ENCODE measurements at regions not wholly inside any gene's neighbourhood (a gene's known extent, or its start where the extent isn't known, plus 50 kb on each side); places are given as distances from the start of the nearest gene placed in this dataset.

- TF ChIP-seq, protein P1, sequence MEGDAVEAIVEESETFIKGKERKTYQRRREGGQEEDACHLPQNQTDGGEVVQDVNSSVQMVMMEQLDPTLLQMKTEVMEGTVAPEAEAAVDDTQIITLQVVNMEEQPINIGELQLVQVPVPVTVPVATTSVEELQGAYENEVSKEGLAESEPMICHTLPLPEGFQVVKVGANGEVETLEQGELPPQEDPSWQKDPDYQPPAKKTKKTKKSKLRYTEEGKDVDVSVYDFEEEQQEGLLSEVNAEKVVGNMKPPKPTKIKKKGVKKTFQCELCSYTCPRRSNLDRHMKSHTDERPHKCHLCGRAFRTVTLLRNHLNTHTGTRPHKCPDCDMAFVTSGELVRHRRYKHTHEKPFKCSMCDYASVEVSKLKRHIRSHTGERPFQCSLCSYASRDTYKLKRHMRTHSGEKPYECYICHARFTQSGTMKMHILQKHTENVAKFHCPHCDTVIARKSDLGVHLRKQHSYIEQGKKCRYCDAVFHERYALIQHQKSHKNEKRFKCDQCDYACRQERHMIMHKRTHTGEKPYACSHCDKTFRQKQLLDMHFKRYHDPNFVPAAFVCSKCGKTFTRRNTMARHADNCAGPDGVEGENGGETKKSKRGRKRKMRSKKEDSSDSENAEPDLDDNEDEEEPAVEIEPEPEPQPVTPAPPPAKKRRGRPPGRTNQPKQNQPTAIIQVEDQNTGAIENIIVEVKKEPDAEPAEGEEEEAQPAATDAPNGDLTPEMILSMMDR (conservative IDR thresholded peaks at IDR 0.05; ENCODE audit: low read length), result no peak
- no peak for TF ChIP-seq EZH2phosphoT487 (IDR thresholded peaks at IDR 0.05; ENCODE audit: borderline replicate concordance, low read depth, low read length)
Measured at GRCh38 chr2:136204971-136205370, 87.0 kb upstream of the CXCR4 start.
